OCI-LY1 (cell line): ENCODE measurements at regions not wholly inside any gene's neighbourhood (a gene's known extent, or its start where the extent isn't known, plus 50 kb on each side); places are given as distances from the start of the nearest gene placed in this dataset.

Experiments
- H2AFZ ChIP-seq: fragments of 200-600 bp; sonication (generic), shearing (Covaris generic); 2 replicates; pipeline ENCODE4 v1.6.0; 2014; ENCODE audit warnings: antibody characterized with exemption, mild to moderate bottlenecking, low read length
- H3F3A ChIP-seq: fragments of 200-600 bp; sonication (generic), shearing (Covaris generic); 2 replicates; pipeline ENCODE4 v1.6.0; 2014; ENCODE audit warnings: mild to moderate bottlenecking, antibody characterized with exemption, low read length, moderate library complexity; ENCODE audit not compliant: insufficient read depth
- H3K27ac ChIP-seq: fragments of 200-600 bp; sonication (generic); 2 replicates; pipeline ENCODE4 v1.5.1; 2014; ENCODE audit warnings: low read length, mixed run types, mild to moderate bottlenecking, low read depth; ENCODE audit not compliant: poor library complexity, severe bottlenecking
- H3K27me3 ChIP-seq: fragments of 200-600 bp; sonication (generic); 2 replicates; pipeline ENCODE4 v1.6.0; 2014; ENCODE audit warnings: antibody characterized with exemption, mild to moderate bottlenecking, low read length, moderate library complexity; ENCODE audit not compliant: insufficient read depth
- H3K36me3 ChIP-seq: fragments of 200-600 bp; sonication (generic); 2 replicates; pipeline ENCODE4 v1.6.1; 2014; ENCODE audit warnings: mild to moderate bottlenecking, antibody characterized with exemption, low read length, moderate library complexity, mixed read lengths; ENCODE audit not compliant: insufficient read depth
- H3K4me1 ChIP-seq: fragments of 200-600 bp; sonication (generic); 2 replicates; pipeline ENCODE4 v1.5.1; 2014; ENCODE audit warnings: mild to moderate bottlenecking, low read length, moderate library complexity; ENCODE audit not compliant: insufficient read depth, severe bottlenecking
- H3K4me2 ChIP-seq: fragments of 200-600 bp; sonication (generic), shearing (Covaris generic); 2 replicates; pipeline ENCODE4 v1.6.1; 2014; ENCODE audit warnings: low read length
- H3K4me3 ChIP-seq: fragments of 200-600 bp; sonication (generic); 2 replicates; pipeline ENCODE4 v1.5.1; 2014; ENCODE audit warnings: low read length, low read depth, mild to moderate bottlenecking, mixed read lengths; ENCODE audit not compliant: poor library complexity, severe bottlenecking
- H3K79me2 ChIP-seq: fragments of 200-600 bp; shearing (Covaris generic); 2 replicates; pipeline ENCODE4 v1.6.1; 2016; ENCODE audit warnings: mixed run types, low read length, mixed read lengths; ENCODE audit not compliant: insufficient read depth
- H3K9ac ChIP-seq: fragments of 200-600 bp; sonication (generic), shearing (Covaris generic); 2 replicates; pipeline ENCODE4 v1.6.1; 2014; ENCODE audit warnings: mild to moderate bottlenecking, low read length, mixed read lengths
- H3K9me2 ChIP-seq: fragments of 200-600 bp; sonication (generic), shearing (Covaris generic); 2 replicates; pipeline ENCODE4 v1.6.1; 2014; ENCODE audit warnings: low read depth, mild to moderate bottlenecking, low read length, mixed read lengths
- H3K9me3 ChIP-seq: fragments of 200-600 bp; shearing (Covaris generic); 2 replicates; pipeline ENCODE4 v1.6.1; 2014; ENCODE audit warnings: low read length, mixed read lengths
- H4K20me1 ChIP-seq: fragments of 200-600 bp; sonication (generic), shearing (Covaris generic); 2 replicates; pipeline ENCODE4 v1.6.0; 2016; ENCODE audit warnings: mild to moderate bottlenecking, low read length; ENCODE audit not compliant: insufficient read depth
- EZH2 ChIP-seq: fragments of 200-600 bp; sonication (generic), shearing (Covaris generic); IDR thresholded peaks from 2 replicates; pipeline ENCODE4 v1.8.0; 2017; ENCODE audit warnings: borderline replicate concordance, mixed run types, mild to moderate bottlenecking, antibody characterized with exemption, low read length, moderate library complexity, mixed read lengths
- TF ChIP-seq, protein P1 (sequence below): fragments of 200-600 bp; sonication (generic), shearing (Covaris generic); IDR thresholded peaks from 2 replicates; pipeline ENCODE4 v1.5.1; 2017; ENCODE audit warnings: mild to moderate bottlenecking, antibody characterized with exemption, low read length, moderate library complexity, mixed read lengths

DNA sequence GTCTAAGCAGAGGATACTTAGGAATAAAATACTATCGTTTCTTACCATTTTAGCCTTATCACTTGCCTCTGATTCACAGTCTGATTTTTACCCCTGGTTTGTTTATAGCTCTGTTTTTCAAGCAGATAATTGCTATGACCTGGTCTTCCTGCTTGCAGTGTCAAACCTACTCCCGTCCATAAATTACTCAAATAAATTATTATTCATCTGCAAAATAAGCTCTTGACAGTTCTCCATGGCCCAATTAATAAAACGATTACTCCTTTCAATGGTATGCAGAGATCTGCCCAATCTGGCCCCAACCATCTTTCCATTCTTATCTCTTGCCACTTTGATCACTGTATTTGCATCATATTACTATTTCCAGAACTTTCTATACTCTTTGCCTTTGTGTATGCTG lies 354.0 kb downstream of the CCDC85A start:
- H3F3A ChIP-seq = no peaks in the 10 kb centered on the region
- no peaks in the 10 kb centered on the region for H3K4me1 ChIP-seq
- H3K9ac ChIP-seq = no peak overlapping the region
- H3K9me2 ChIP-seq = no peaks in the 10 kb centered on the region
- no peaks in the 10 kb centered on the region for H3K36me3 ChIP-seq
- no peak overlapping the region for H3K4me2 ChIP-seq
- no peak overlapping the region for H3K4me3 ChIP-seq
- H3K27me3 ChIP-seq = no peaks in the 10 kb centered on the region
- H2AFZ ChIP-seq = no peak overlapping the region
- no peak overlapping the region for H3K27ac ChIP-seq
- no peaks in the 10 kb centered on the region for H3K79me2 ChIP-seq
- H4K20me1 ChIP-seq = no peaks in the 10 kb centered on the region
- no peak for TF ChIP-seq EZH2
- TF ChIP-seq, protein P1, sequence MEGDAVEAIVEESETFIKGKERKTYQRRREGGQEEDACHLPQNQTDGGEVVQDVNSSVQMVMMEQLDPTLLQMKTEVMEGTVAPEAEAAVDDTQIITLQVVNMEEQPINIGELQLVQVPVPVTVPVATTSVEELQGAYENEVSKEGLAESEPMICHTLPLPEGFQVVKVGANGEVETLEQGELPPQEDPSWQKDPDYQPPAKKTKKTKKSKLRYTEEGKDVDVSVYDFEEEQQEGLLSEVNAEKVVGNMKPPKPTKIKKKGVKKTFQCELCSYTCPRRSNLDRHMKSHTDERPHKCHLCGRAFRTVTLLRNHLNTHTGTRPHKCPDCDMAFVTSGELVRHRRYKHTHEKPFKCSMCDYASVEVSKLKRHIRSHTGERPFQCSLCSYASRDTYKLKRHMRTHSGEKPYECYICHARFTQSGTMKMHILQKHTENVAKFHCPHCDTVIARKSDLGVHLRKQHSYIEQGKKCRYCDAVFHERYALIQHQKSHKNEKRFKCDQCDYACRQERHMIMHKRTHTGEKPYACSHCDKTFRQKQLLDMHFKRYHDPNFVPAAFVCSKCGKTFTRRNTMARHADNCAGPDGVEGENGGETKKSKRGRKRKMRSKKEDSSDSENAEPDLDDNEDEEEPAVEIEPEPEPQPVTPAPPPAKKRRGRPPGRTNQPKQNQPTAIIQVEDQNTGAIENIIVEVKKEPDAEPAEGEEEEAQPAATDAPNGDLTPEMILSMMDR = no peak
- H3K9me3 ChIP-seq = no peaks in the 10 kb centered on the region

DNA sequence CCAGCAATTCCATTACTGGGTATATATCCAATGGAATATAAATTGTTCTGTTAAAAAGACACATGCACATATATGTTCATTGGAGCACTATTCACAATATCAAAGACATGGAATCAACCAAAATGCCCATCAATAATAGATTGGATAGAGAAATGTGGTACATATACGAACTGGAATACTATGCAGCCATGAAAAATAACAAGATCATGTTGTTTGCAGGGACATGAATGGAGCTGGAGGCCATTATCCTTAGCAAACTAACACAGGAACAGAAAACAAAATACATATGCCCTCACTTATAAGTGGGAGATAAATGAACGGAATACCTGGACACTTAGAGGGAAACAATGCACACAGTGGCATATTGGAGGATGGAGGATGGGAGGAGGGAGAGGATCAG lies 355.8 kb downstream of the CCDC85A start:
- H3K27ac ChIP-seq = no peak overlapping the region
- no peaks in the 10 kb centered on the region for H3F3A ChIP-seq
- TF ChIP-seq, protein P1 = no peak
- TF ChIP-seq EZH2 = no peak

GRCh38 chr2:56540467-56540866 lies 356.7 kb downstream of the CCDC85A start:
- no peak overlapping the region for H3K4me3 ChIP-seq
- no peaks in the 10 kb centered on the region for H4K20me1 ChIP-seq
- no peak overlapping the region for H2AFZ ChIP-seq
- H3K27me3 ChIP-seq = no peaks in the 10 kb centered on the region
- no peaks in the 10 kb centered on the region for H3K79me2 ChIP-seq
- no peaks in the 10 kb centered on the region for H3K9me3 ChIP-seq
- H3K27ac ChIP-seq = no peak overlapping the region
- no peaks in the 10 kb centered on the region for H3F3A ChIP-seq
- no peaks in the 10 kb centered on the region for H3K4me1 ChIP-seq
- no peaks in the 10 kb centered on the region for H3K9me2 ChIP-seq
- no peak overlapping the region for H3K4me2 ChIP-seq
- no peaks in the 10 kb centered on the region for H3K36me3 ChIP-seq
- H3K9ac ChIP-seq = no peak overlapping the region
- no peak for TF ChIP-seq EZH2
- TF ChIP-seq, protein P1 = no peak

More for the DNA sequence above, 355.8 kb downstream of the CCDC85A start:
- Histone ChIP-seq H3K79me2 (no peaks in the 10 kb centered on the region), H3K36me3 (no peaks in the 10 kb centered on the region), H3K4me3 (no peak overlapping the region), H3K9me2 (no peaks in the 10 kb centered on the region), H3K4me1 (no peaks in the 10 kb centered on the region), H3K4me2 (no peak overlapping the region), H2AFZ (no peak overlapping the region), H3K9me3 (no peaks in the 10 kb centered on the region), H3K9ac (no peak overlapping the region), H3K27me3 (no peaks in the 10 kb centered on the region), H4K20me1 (no peaks in the 10 kb centered on the region)
